ENCODE measurements at regions not wholly inside any gene's neighbourhood (a gene's known extent, or its start where the extent isn't known, plus 50 kb on each side); places are given as distances from the start of the nearest gene placed in this dataset.

DNA sequence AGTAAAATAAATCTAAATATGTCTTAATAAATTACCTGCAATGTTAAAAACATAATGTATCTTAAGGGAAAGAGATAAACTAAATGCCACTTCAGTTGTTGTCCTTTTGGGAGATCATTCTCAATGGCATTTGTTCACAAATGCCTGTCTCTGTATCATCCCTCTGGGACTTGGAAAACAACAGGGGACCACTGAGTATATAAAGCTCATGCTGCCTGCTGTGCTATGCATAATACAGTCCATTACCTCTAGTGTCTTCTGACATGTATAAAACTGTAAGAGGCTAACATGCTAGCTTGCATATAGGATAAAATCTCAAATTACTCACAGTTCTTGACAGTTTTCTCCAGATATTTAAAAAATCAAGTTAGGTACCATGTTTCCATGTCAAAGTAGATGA lies 503.9 kb downstream of the PDHA2 start:
- no peak overlapping the region for H3K4me3 ChIP-seq (ENCODE audit: low read depth, low read length, poor library complexity, severe bottlenecking)
- intact Hi-C loops (cut with micrococcal nuclease; ENCODE audit: unreplicated experiment), result no loop called here
- H3K9me2 ChIP-seq (ENCODE audit: insufficient read depth, low read length), result no peaks in the 10 kb centered on the region
- TF ChIP-seq, protein P1, sequence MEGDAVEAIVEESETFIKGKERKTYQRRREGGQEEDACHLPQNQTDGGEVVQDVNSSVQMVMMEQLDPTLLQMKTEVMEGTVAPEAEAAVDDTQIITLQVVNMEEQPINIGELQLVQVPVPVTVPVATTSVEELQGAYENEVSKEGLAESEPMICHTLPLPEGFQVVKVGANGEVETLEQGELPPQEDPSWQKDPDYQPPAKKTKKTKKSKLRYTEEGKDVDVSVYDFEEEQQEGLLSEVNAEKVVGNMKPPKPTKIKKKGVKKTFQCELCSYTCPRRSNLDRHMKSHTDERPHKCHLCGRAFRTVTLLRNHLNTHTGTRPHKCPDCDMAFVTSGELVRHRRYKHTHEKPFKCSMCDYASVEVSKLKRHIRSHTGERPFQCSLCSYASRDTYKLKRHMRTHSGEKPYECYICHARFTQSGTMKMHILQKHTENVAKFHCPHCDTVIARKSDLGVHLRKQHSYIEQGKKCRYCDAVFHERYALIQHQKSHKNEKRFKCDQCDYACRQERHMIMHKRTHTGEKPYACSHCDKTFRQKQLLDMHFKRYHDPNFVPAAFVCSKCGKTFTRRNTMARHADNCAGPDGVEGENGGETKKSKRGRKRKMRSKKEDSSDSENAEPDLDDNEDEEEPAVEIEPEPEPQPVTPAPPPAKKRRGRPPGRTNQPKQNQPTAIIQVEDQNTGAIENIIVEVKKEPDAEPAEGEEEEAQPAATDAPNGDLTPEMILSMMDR (conservative IDR thresholded peaks at IDR 0.05; ENCODE audit: low read length), result no peak
- TF ChIP-seq EZH2phosphoT487 (IDR thresholded peaks at IDR 0.05; ENCODE audit: borderline replicate concordance, low read depth, low read length), result no peak
- no peaks in the 10 kb centered on the region for H3K9me3 ChIP-seq (ENCODE audit: low read length)
- no peaks in the 10 kb centered on the region for H3K36me3 ChIP-seq (ENCODE audit: insufficient read depth, low read length)
- H3K4me2 ChIP-seq (ENCODE audit: low read length), result no peak overlapping the region
- no peak overlapping the region for H3K27ac ChIP-seq (ENCODE audit: low read depth, low read length, poor library complexity, severe bottlenecking)
- no peaks in the 10 kb centered on the region for H3K4me1 ChIP-seq (ENCODE audit: insufficient read depth, low read length, poor library complexity, severe bottlenecking)
- no peak for DNase-seq (ENCODE audit: low spot score)
- no peaks in the 10 kb centered on the region for H4K20me1 ChIP-seq (ENCODE audit: insufficient read depth, low read length)
- H3K79me2 ChIP-seq (ENCODE audit: insufficient read depth, low read depth, low read length), result no peaks in the 10 kb centered on the region
- H2AFZ ChIP-seq (ENCODE audit: low read length), result no peak overlapping the region
- BruUV-seq (replicated peaks), result no TSS peak
- ChIA-PET CTCF (ENCODE audit: unreplicated experiment) (no interaction called here), POLR2A (no interaction called here)

DNA sequence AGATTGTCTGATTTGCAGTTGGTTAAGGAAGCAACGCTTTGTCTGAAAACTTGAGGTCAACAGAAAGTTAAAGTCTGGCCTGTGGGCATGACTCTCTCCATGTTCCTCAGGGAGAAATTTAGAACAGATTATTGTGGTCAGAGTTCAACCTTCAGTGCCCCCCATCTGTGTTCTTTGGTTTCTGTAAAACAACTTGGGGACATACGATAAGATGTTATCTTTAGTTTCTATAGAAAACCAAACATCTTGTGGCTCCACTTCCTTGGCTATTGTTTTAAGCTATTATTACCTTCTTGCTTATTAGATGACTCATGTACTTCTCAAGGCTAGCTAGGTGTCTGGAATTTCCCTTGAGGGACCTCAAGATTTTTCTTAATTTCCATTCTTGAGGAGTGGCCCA lies 507.7 kb downstream of the PDHA2 start:
- no peaks in the 10 kb centered on the region for H4K20me1 ChIP-seq (ENCODE audit: insufficient read depth, low read length)
- no peak overlapping the region for H2AFZ ChIP-seq (ENCODE audit: low read length)
- no peak overlapping the region for H3K4me2 ChIP-seq (ENCODE audit: low read length)
- no peaks in the 10 kb centered on the region for H3K9me3 ChIP-seq (ENCODE audit: low read length)
- no peaks in the 10 kb centered on the region for H3K4me1 ChIP-seq (ENCODE audit: insufficient read depth, low read length, poor library complexity, severe bottlenecking)
- TF ChIP-seq, protein P1 (conservative IDR thresholded peaks at IDR 0.05; ENCODE audit: low read length), result no peak
- TF ChIP-seq EZH2phosphoT487 (IDR thresholded peaks at IDR 0.05; ENCODE audit: borderline replicate concordance, low read depth, low read length), result no peak
- intact Hi-C loops (cut with micrococcal nuclease; ENCODE audit: unreplicated experiment), result no loop called here
- DNase-seq (ENCODE audit: low spot score), result no peak
- BruUV-seq (replicated peaks), result no TSS peak
- H3K4me3 ChIP-seq (ENCODE audit: low read depth, low read length, poor library complexity, severe bottlenecking), result no peak overlapping the region
- ChIA-PET POLR2A (no interaction called here), CTCF (ENCODE audit: unreplicated experiment) (no interaction called here)
- H3K27ac ChIP-seq (ENCODE audit: low read depth, low read length, poor library complexity, severe bottlenecking), result no peak overlapping the region
- H3K79me2 ChIP-seq (ENCODE audit: insufficient read depth, low read depth, low read length), result no peaks in the 10 kb centered on the region
- H3K36me3 ChIP-seq (ENCODE audit: insufficient read depth, low read length), result no peaks in the 10 kb centered on the region
- no peaks in the 10 kb centered on the region for H3K9me2 ChIP-seq (ENCODE audit: insufficient read depth, low read length)

DNA sequence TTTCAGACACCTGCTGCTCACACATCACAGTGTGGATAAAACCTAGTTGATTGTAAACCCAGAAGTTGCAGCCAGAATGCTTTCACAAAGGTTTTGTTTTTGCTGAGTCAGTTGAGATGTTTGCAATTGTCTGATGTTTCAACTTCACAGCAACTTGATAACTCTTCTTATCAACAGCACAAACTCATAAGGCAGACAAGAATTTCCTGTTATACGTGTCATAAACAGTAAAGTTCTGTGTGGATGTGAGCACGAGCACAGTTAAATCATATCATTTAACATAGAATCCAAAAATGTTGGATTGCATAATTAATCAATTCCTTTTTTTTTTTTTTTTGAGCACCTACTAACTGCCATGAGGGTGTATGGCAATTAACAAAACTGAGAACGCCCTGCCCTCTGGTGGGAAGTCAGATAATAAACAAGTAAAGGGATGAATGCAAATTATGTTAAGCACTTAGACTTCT lies 512.2 kb downstream of the PDHA2 start:
- ChIA-PET POLR2A (no interaction called here), CTCF (ENCODE audit: unreplicated experiment) (no interaction called here)
- no peak overlapping the region for H3K27ac ChIP-seq (ENCODE audit: low read depth, low read length, poor library complexity, severe bottlenecking)
- no TSS peak for BruUV-seq (replicated peaks)
- no peak overlapping the region for H3K4me2 ChIP-seq (ENCODE audit: low read length)
- TF ChIP-seq, protein P1 (conservative IDR thresholded peaks at IDR 0.05; ENCODE audit: low read length), result peak; percentile 68
- TF ChIP-seq EZH2phosphoT487 (IDR thresholded peaks at IDR 0.05; ENCODE audit: borderline replicate concordance, low read depth, low read length), result no peak
- DNase-seq (ENCODE audit: low spot score), result no peak
- intact Hi-C loops (cut with micrococcal nuclease; ENCODE audit: unreplicated experiment), result no loop called here
- H2AFZ ChIP-seq (ENCODE audit: low read length), result no peak overlapping the region
- no peak overlapping the region for H3K4me3 ChIP-seq (ENCODE audit: low read depth, low read length, poor library complexity, severe bottlenecking)
- no peaks in the 10 kb centered on the region for H3K36me3 ChIP-seq (ENCODE audit: insufficient read depth, low read length)
- H4K20me1 ChIP-seq (ENCODE audit: insufficient read depth, low read length), result no peaks in the 10 kb centered on the region
- H3K9me2 ChIP-seq (ENCODE audit: insufficient read depth, low read length), result no peaks in the 10 kb centered on the region
- no peaks in the 10 kb centered on the region for H3K9me3 ChIP-seq (ENCODE audit: low read length)
- H3K79me2 ChIP-seq (ENCODE audit: insufficient read depth, low read depth, low read length), result no peaks in the 10 kb centered on the region
- H3K4me1 ChIP-seq (ENCODE audit: insufficient read depth, low read length, poor library complexity, severe bottlenecking), result no peaks in the 10 kb centered on the region

All from OCI-LY7 (cell line).